Renal pelvis (tissue), 1 donor: ENCODE measurements at regions not wholly inside any gene's neighbourhood (a gene's known extent, or its start where the extent isn't known, plus 50 kb on each side); places are given as distances from the start of the nearest gene placed in this dataset.

Experiments used
- DNase-seq: peaks from one replicate; pipeline ENCODE4 v3.0.0-alpha.2; 2013

- DNase-seq = no peak
Measured at GRCh38 chr7:131109011-131109758, 218.5 kb upstream of the MKLN1 start.

GRCh38 chr7:131109759-131110296, 217.8 kb upstream of the MKLN1 start:
- no peak for DNase-seq

- no peak for DNase-seq
Measured at GRCh38 chr7:131110297-131111080, 217.2 kb upstream of the MKLN1 start.

- DNase-seq = no peak
Measured at GRCh38 chr7:131111081-131111576, 216.5 kb upstream of the MKLN1 start.

- no peak for DNase-seq
Measured at GRCh38 chr7:131111792-131112191, 215.9 kb upstream of the MKLN1 start.

- DNase-seq = no peak
Measured at GRCh38 chr7:131112431-131112830, 215.2 kb upstream of the MKLN1 start.

GRCh38 chr7:131115340-131115739, 212.3 kb upstream of the MKLN1 start:
- DNase-seq = no peak

- no peak for DNase-seq
Measured at GRCh38 chr7:131117439-131117838, 210.2 kb upstream of the MKLN1 start.

GRCh38 chr7:131119381-131119780, 208.3 kb upstream of the MKLN1 start:
- no peak for DNase-seq

- DNase-seq = no peak
Measured at GRCh38 chr7:131122394-131122793, 205.3 kb upstream of the MKLN1 start.

GRCh38 chr7:131124001-131124629, 203.6 kb upstream of the MKLN1 start:
- DNase-seq = no peak

- DNase-seq = no peak
Measured at GRCh38 chr7:131124867-131125266, 202.8 kb upstream of the MKLN1 start.

- DNase-seq = no peak
Measured at GRCh38 chr7:131130324-131130723, 197.4 kb upstream of the MKLN1 start.

GRCh38 chr7:131131012-131131745, 196.5 kb upstream of the MKLN1 start:
- DNase-seq = no peak

- DNase-seq = no peak
Measured at GRCh38 chr7:131131746-131132431, 195.8 kb upstream of the MKLN1 start.

GRCh38 chr7:131139462-131139861, 188.2 kb upstream of the MKLN1 start:
- DNase-seq = no peak

GRCh38 chr7:131141443-131141967, 186.2 kb upstream of the MKLN1 start:
- no peak for DNase-seq

GRCh38 chr7:131143869-131144268, 183.8 kb upstream of the MKLN1 start:
- DNase-seq = no peak

- DNase-seq = no peak
Measured at GRCh38 chr7:131145026-131145425, 182.7 kb upstream of the MKLN1 start.

GRCh38 chr7:131145770-131146169, 181.9 kb upstream of the MKLN1 start:
- no peak for DNase-seq

- DNase-seq = no peak
Measured at GRCh38 chr7:131147604-131148003, 180.1 kb upstream of the MKLN1 start.
